SK-N-MC (cell line): ENCODE measurements at regions not wholly inside any gene's neighbourhood (a gene's known extent, or its start where the extent isn't known, plus 50 kb on each side); places are given as distances from the start of the nearest gene placed in this dataset.

Source experiments
- EZH2 ChIP-seq: fragments of 200-600 bp; sonication (generic); IDR thresholded peaks from one replicate; pipeline ENCODE4 v1.6.1; 2017; ENCODE audit warnings: antibody characterized with exemption
- POLR2AphosphoS5 ChIP-seq: IDR thresholded peaks from 2 replicates; pipeline ENCODE4 v1.6.1; 2012; ENCODE audit warnings: mild to moderate bottlenecking, low read depth, low read length, borderline replicate concordance

- TF ChIP-seq POLR2AphosphoS5 (no peak), EZH2 (no peak)
Measured at GRCh38 chr6:10202581-10202980, 212.3 kb downstream of the TFAP2A start.
